PC-9 (cell line): ENCODE measurements at regions not wholly inside any gene's neighbourhood (a gene's known extent, or its start where the extent isn't known, plus 50 kb on each side); places are given as distances from the start of the nearest gene placed in this dataset.

ENCODE experiments used
- CTCF ChIP-seq: fragments of 200-600 bp; sonication (generic); conservative IDR thresholded peaks from 2 replicates; pipeline ENCODE4 v1.6.1; 2017; ENCODE audit warnings: mixed run types, antibody characterized with exemption, mild to moderate bottlenecking, moderate library complexity
- EZH2 ChIP-seq: fragments of 200-600 bp; sonication (generic); IDR thresholded peaks from 2 replicates; pipeline ENCODE4 v1.8.0; 2017; ENCODE audit warnings: antibody characterized with exemption, low read depth

- TF ChIP-seq CTCF (no peak), EZH2 (no peak)
These were observed 82.2 kb upstream of the ST8SIA3 start for GRCh38 chr18:57270156-57270555.
